AG04449 (cell line): ENCODE measurements at regions not wholly inside any gene's neighbourhood (a gene's known extent, or its start where the extent isn't known, plus 50 kb on each side); places are given as distances from the start of the nearest gene placed in this dataset.
"Not testable (repeated sequence)": the region's sequence is repeated elsewhere in the genome, so short reads cannot be mapped to it uniquely, and the experiment has no call there.

Source experiments
- CTCF ChIA-PET: fragments of 350-600 bp; formaldehyde crosslinking; extraction: SDS; loops from one replicate; lab custom pipeline; 2021; ENCODE audit warnings: antibody characterized with exemption; lab: Yijun Ruan, JAX
- POLR2A ChIA-PET: fragments of 400-600, 350-600 bp; formaldehyde crosslinking; extraction: SDS; loops from one replicate; lab custom pipeline; 2020; ENCODE audit warnings: antibody characterized with exemption, inconsistent platforms; lab: Yijun Ruan, JAX
- DNase-seq: peaks from one replicate; pipeline ENCODE4 v3.0.0-alpha.2; 2010; ENCODE audit warnings: low read depth, low spot score
- H3K4me3 ChIP-seq: 2 replicates; pipeline ENCODE4 v1.5.1; 2011; ENCODE audit warnings: low read depth, mild to moderate bottlenecking, control low read depth, low read length
- TF ChIP-seq, protein P1 (sequence below): IDR thresholded peaks from one replicate; pipeline ENCODE4 v1.5.1; 2011; ENCODE audit warnings: mild to moderate bottlenecking, moderate library complexity, low read length, control low read depth, inconsistent platforms; ENCODE audit not compliant: insufficient read depth; ENCODE audit errors: missing control alignments

DNA sequence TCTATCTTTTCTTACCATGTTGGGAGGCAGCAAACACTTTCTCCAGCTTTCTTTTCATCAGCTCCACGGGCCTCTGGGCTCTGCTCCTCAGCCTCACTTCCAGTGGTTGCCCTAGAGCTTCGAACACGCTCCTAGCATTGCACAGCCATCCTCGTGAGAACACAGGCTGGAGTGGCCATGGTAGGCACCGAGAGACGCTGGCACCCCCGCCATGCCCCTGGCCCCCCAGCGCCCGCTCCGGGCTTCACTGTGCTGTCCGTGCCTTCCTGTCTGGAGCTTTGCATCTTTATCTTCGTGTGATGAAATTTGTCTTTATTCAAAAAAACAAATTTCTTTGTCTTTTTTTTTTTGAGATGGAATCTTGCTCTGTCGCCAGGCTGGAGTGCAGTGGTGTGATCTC lies 352.2 kb downstream of the TMEM121 start:
- TF ChIP-seq, protein P1, sequence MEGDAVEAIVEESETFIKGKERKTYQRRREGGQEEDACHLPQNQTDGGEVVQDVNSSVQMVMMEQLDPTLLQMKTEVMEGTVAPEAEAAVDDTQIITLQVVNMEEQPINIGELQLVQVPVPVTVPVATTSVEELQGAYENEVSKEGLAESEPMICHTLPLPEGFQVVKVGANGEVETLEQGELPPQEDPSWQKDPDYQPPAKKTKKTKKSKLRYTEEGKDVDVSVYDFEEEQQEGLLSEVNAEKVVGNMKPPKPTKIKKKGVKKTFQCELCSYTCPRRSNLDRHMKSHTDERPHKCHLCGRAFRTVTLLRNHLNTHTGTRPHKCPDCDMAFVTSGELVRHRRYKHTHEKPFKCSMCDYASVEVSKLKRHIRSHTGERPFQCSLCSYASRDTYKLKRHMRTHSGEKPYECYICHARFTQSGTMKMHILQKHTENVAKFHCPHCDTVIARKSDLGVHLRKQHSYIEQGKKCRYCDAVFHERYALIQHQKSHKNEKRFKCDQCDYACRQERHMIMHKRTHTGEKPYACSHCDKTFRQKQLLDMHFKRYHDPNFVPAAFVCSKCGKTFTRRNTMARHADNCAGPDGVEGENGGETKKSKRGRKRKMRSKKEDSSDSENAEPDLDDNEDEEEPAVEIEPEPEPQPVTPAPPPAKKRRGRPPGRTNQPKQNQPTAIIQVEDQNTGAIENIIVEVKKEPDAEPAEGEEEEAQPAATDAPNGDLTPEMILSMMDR: no peak
- DNase-seq: no peak
- ChIA-PET POLR2A (no interaction called here), CTCF (no interaction called here)
- no peak overlapping the region for H3K4me3 ChIP-seq

DNA sequence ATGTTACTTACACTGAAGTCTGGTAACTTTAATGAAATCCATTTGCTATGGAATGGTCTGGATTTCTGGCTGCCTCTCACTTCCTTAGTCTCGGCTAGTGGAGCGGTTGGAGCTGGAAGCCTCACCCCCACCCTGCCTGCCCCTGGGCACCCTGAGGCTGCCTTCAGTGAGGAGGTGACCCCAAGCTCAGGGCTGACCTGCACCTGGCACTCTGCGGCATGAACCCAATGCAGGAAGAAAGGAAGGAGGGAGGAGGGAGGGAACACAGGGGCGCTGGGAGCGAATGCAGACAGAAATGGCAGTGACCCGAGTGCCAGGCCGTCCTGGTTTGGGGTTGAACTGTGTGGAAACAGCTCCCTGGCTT lies 353.1 kb downstream of the TMEM121 start:
- POLR2A ChIA-PET: no interaction called here
- no peak for DNase-seq
- TF ChIP-seq, protein P1: no peak
- CTCF ChIA-PET: no interaction called here
- H3K4me3 ChIP-seq: no peak overlapping the region

DNA sequence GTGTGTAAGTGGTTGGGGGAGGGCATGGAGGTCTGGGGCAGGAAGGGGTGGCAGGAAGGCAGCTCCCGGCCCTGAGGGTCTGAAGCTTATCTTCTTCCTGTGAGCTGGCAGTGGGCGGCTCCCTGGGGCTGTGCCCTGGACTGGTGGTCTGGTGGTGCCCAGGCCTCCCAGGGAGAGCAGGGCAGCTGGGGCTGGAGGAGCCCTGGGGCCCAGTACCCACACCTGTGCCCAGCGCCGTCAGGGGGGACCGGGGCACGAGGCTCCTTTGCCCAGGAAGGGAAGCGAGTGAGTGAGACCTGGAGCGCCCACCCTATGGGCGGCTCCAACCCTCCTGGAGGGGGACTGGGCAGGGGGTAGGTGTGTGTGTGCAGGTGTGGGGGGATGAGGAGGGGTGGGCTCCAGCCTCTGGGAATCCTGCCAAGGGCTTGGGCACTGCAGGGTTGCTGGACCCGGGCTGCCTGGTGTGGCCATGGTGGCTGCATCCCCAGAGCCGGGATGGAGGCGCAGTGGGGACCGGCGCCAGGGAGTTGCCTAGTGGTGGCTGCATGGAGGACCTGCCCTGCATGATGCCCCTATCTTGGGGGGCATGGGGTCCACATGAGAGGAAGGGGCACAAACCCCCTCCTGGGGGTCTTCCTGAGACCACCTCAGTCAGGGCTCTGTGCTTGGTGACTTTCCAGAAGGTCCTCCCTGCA lies 353.6 kb downstream of the TMEM121 start:
- ChIA-PET CTCF (no interaction called here), POLR2A (no interaction called here)
- H3K4me3 ChIP-seq: no peak overlapping the region
- TF ChIP-seq, protein P1: no peak
- no peak for DNase-seq

DNA sequence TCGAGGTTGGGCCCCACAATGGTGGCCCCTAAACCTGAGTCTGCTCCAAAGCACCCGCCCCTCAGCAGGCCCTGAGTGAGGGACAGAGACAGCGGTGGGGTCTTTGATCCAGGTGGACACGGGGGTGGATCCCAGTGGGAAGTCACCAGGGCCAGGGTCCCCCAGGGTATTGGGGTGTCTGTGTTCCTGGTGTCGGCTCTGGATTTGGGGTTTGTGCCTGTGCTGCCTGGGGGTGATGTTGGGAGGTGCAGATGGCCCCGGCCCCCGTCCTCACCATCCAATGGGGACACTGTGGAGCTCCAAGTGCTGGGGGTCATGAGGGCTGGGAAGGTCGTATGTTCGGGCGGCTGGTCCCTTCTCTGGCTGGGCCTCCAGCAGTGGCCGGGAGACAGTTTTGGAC lies 354.2 kb downstream of the TMEM121 start:
- ChIA-PET POLR2A (no interaction called here), CTCF (no interaction called here)
- H3K4me3 ChIP-seq: no peak overlapping the region
- TF ChIP-seq, protein P1: no peak
- DNase-seq: no peak

DNA sequence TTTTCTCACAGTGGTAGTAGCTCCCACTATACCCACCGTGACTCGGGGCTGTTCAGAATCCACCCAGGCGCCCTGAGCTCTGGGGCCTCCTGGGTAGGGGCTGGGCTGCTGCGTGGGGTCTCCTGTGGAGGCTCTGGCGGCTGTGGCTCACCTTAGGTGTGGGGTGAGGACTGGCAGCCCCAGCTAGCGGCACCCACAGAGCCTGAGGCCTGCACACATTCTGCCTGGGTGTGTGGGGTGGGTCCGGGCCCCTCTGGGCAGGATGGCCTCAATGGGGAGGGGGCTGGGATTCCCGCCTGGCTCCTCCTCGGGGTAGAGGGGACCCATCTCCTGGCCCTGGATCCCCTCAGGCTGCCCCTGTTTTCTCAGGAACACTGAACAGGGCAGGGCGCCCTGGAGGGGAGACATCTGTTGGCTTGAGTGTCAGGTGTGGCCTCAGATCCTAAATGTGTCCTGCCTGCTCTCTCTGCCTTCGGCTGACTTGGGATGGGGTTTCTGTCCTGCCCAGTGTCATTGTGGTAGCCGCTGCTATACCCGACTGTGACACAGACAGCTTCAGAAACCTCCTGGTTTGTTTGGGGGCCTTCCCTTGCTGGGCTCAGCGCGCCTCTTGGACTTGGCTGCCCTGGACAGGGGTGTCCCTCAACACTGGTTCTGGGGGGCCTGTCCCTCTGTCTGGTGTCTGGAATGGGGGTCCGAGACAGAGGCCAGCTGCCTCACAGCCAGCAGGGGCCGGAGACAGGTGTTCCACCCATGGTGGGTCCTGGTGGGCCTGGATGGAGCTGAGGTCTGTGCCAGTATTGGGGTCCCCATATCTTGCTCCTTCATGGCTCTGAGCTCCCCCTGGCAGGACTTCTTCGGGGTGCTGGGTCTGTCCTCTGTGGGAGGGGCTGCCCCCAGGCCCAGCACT lies 354.9 kb downstream of the TMEM121 start:
- TF ChIP-seq, protein P1: no peak
- CTCF ChIA-PET: no interaction called here

DNA sequence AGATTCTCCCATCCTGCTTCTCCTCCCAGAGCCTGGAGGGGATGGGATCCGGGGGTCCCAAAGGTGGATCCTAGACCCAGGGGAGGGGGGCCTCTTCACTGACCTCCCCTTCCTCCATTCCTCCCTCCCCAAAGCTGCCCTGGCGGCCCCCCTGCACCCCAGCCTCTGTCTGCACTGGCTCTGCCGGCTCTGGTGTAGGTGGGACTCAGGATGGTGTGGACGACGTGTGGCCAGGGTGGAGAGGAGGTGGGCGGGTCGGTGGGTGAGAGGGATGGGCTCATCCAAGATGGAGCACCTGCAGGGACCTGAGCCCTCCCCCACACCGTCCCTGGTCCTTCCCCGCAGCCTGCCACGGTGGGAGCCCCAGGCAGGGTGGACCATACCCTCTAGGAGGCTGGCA lies 355.6 kb downstream of the TMEM121 start:
- POLR2A ChIA-PET, DNase-seq, H3K4me3 ChIP-seq, CTCF ChIA-PET: not testable (repeated sequence)

More for the DNA sequence above, 354.9 kb downstream of the TMEM121 start:
- POLR2A ChIA-PET: no interaction called here
- no peak overlapping the region for H3K4me3 ChIP-seq
- no peak for DNase-seq
